ENCODE measurements at regions not wholly inside any gene's neighbourhood (a gene's known extent, or its start where the extent isn't known, plus 50 kb on each side); places are given as distances from the start of the nearest gene placed in this dataset.
"Not testable (repeated sequence)": the region's sequence is repeated elsewhere in the genome, so short reads cannot be mapped to it uniquely, and the experiment has no call there.

- DNase-seq (ENCODE audit: low read depth): no peak
Measured at GRCh38 chr5:123717139-123717538, 205.2 kb downstream of the CSNK1G3 start.

DNA sequence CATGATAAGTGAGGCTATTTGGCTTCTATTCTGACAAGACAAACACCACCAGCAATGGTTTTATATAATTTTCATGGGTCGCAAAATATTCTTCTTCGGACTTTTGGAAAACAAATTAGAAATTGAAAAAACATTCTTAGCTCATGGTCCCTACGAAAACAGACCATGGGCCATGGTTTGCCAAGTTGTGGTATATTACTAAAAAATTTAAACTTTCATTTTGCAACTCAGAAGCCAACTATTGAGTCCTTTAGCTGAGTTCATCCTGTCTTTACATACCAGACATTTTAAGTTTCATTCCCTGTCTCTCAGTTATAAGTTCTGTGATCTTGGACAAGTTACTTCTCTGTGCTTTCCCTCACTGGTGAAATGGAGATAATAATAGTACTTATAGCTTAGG, 198.1 kb downstream of the CSNK1G3 start:
- DNase-seq (ENCODE audit: low read depth): no peak

GRCh38 chr5:123709422-123709821, 197.4 kb downstream of the CSNK1G3 start:
- no peak for DNase-seq (ENCODE audit: low read depth)

GRCh38 chr5:123708074-123708806, 196.3 kb downstream of the CSNK1G3 start:
- no peak for DNase-seq (ENCODE audit: low read depth)

GRCh38 chr5:123706531-123706930, 194.6 kb downstream of the CSNK1G3 start:
- DNase-seq (ENCODE audit: low read depth): no peak

DNA sequence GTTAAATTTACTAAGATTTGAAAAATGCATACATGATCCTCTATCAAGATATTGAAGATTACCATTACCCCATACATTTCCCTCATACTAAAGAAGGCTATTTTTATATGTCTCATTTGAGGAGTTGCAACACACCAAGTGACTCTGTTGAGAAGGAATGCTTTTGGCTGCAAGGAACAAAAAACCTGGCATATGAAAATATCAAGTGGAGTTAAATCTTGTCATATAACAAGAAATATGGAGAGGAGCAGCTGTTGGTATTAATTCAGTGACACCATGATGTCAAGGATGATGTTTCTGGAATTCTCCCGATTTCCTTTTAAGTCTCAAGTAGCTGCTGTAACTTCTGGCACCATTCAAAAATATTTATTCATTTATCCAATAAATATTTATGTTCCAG, 193.8 kb downstream of the CSNK1G3 start:
- DNase-seq (ENCODE audit: low read depth): no peak

- no peak for DNase-seq (ENCODE audit: low read depth)
Measured at GRCh38 chr5:123701511-123702200, 189.7 kb downstream of the CSNK1G3 start.

DNA sequence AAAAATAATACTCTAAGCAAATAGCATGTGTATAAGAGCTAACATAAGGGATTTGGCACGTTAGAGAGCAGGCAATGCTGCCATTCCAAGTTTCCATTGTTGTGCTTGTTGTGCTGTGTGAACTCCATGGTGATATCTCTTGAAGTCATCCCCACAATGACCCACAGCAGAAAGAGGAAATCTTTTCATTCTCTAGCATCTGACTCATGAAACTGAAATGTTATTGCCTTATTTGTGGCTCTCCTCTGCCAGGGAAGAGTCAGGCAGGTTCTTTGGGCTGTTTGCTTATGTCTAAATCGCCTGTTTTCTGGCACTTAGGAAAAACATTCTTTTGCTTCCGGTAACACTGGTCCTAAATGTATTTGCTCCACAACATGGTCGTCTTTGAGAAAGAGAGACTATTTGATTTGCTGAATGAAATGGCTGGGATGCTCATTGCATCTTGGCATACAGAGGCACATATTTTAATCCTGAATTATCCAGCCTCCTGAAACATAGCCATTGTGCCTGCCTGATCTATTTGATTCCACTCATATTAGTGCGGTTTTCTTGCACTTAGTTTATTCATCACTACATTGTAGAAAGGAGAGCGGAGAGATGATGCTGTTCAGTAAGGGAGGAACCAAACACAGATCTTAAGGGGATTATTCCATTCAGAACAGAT, 188.8 kb downstream of the CSNK1G3 start:
- DNase-seq (ENCODE audit: low read depth): no peak

DNA sequence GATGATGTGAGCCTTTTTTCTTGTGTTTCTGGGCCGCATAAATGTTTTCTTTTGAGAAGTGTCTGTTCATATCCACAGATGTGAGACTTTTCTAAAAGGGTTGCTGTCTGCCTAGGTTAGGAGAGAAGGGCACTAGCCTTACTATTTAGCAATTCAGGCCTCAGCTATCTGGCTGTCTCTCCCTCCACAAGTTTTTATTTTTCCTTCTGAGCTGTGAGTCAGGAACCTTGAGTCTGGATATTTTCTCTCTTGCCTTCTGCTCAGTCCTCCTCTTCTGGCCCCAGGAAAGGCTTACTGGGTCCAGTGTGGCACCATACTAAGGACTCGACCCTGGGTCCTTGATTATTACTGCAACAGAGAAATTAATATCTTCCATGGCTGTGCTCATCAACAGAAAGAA, 187.6 kb downstream of the CSNK1G3 start:
- no peak for DNase-seq (ENCODE audit: low read depth)

GRCh38 chr5:123698937-123699336, 187.0 kb downstream of the CSNK1G3 start:
- not testable (repeated sequence) for DNase-seq (ENCODE audit: low read depth)

GRCh38 chr5:123696921-123697341, 185.0 kb downstream of the CSNK1G3 start:
- no peak for DNase-seq (ENCODE audit: low read depth)

DNA sequence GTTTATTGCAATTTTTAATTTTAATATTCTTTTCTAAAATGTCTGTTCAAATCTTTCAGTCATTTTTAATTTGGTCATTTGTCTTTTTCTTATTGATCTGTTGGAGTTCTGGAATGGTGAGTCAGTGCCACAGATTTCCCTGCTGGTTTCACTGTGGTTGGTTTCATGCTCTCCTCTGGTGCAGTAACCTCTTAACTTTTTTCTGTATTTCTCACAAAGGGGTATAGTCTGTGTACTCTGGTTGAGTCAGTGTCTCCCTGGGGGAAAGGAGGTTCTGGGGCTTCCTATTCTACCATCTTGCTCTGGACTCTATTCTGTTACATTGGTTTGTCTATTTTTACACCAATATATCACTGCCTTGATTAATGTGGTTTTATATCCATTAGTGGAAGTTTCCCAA, 178.8 kb downstream of the CSNK1G3 start:
- no peak for DNase-seq (ENCODE audit: low read depth)

DNA sequence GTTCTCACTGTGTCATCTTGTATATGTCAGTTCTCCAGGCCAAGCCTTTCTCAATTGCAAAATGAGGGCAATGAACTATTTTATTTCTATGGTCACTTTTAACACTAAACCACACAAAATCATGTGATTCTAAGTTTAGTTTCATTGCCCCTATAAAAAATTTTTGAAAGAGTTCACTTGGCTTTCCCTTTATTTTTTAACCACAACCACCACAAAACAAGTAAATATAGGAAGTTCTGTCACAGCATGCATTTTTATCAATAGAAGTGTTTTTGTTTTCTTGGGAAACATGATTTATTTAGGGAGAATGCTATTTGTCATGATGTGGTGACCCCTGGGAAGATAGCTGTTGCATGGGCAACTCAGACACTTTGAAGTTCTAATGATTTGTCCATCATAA, 169.1 kb downstream of the CSNK1G3 start:
- DNase-seq (ENCODE audit: low read depth): no peak

GRCh38 chr5:123673107-123673506, 161.1 kb downstream of the CSNK1G3 start:
- no peak for DNase-seq (ENCODE audit: low read depth)

GRCh38 chr5:123671711-123672456, 159.9 kb downstream of the CSNK1G3 start:
- no peak for DNase-seq (ENCODE audit: low read depth)

GRCh38 chr5:123671042-123671441, 159.1 kb downstream of the CSNK1G3 start:
- peak; percentile 1 for DNase-seq (ENCODE audit: low read depth)

Measured in T follicular helper cell (primary cell).